T-cell (primary cell): ENCODE measurements at regions not wholly inside any gene's neighbourhood (a gene's known extent, or its start where the extent isn't known, plus 50 kb on each side); places are given as distances from the start of the nearest gene placed in this dataset.

Source experiments
- ATAC-seq, 4 experiments: fragments of 200-7000 bp in 3 of 4; fragments of 150-1000 bp in 1 of 4; cut with Tn5 transposase; replicated peaks in 1 of 4; 1 replicate in 3 of 4; 2 replicates in 1 of 4; pipeline ENCODE4 v1.10.0; 2021; ENCODE audit warnings: moderate library complexity in 3 of 4, mild to moderate bottlenecking in 2 of 4, moderate number of reproducible peaks in 1 of 4
- CTCF ChIA-PET, 2 donors: fragments of 300-600 bp; sonication (Branson Sonifier 250); formaldehyde crosslinking; loops; one replicate each; lab custom pipeline; 2022; ENCODE audit warnings: antibody characterized with exemption in 2 of 2; lab: Charles Lee
- POLR2A ChIA-PET, 2 donors: fragments of 300-600 bp; sonication (Branson Sonifier 250); formaldehyde crosslinking; loops; one replicate each; lab custom pipeline; 2022; ENCODE audit warnings: antibody characterized with exemption in 2 of 2; lab: Charles Lee
- DNase-seq, 35 experiments: peaks; one replicate each; pipeline versions ENCODE4 v3.0.0 to v3.0.0-alpha.2; 2013 to 2023
- H3K27ac ChIP-seq: one replicate; pipeline ENCODE4 v1.5.1; 2013; ENCODE audit warnings: low read length
- H3K27me3 ChIP-seq, 2 experiments: replicated peaks in 1 of 2; 1 replicate in 1 of 2; 2 replicates in 1 of 2; pipeline versions ENCODE4 v1.6.1 to v1.7.0; 2013; ENCODE audit warnings: low read length in 1 of 2, mixed read lengths in 1 of 2; ENCODE audit not compliant: control insufficient read depth in 2 of 2, insufficient read depth in 2 of 2; ENCODE audit errors: extremely low read depth in 1 of 2
- H3K36me3 ChIP-seq, 2 donors: 1 replicate in 1 of 2; 2 replicates in 1 of 2; pipeline versions ENCODE4 v1.6.1 to v1.7.0; 2013; ENCODE audit warnings: low read length in 1 of 2; ENCODE audit not compliant: control insufficient read depth in 2 of 2, insufficient read depth in 1 of 2; ENCODE audit errors: extremely low read depth in 1 of 2
- H3K4me1 ChIP-seq, 2 experiments: 1 replicate in 1 of 2; 2 replicates in 1 of 2; pipeline versions ENCODE4 v1.6.1 to v1.7.0; 2013; ENCODE audit warnings: low read length in 2 of 2, mixed read lengths in 1 of 2; ENCODE audit not compliant: insufficient read depth in 2 of 2, control insufficient read depth in 1 of 2; ENCODE audit errors: extremely low read depth in 1 of 2
- H3K4me3 ChIP-seq, 2 donors: 1 replicate in 1 of 2; 2 replicates in 1 of 2; pipeline versions ENCODE4 v1.5.1 to v1.7.0; 2013; ENCODE audit warnings: mild to moderate bottlenecking in 2 of 2, low read length in 1 of 2, moderate library complexity in 1 of 2; ENCODE audit not compliant: control insufficient read depth in 1 of 2; ENCODE audit errors: extremely low read depth in 1 of 2
- H3K9me3 ChIP-seq: 2 replicates; pipeline ENCODE4 v1.7.0; 2013
- H3K27ac Mint-ChIP-seq, 2 donors: one replicate each; pipeline ENCODE4 v1.8.0; 2020 to 2021; ENCODE audit warnings: mild to moderate bottlenecking in 2 of 2, mixed read lengths in 2 of 2
- H3K27me3 Mint-ChIP-seq, 2 donors: one replicate each; pipeline ENCODE4 v1.8.0; 2021 to 2022; ENCODE audit warnings: mixed read lengths in 2 of 2
- H3K36me3 Mint-ChIP-seq: one replicate; pipeline ENCODE4 v1.8.0; 2021; ENCODE audit warnings: mixed read lengths
- H3K4me1 Mint-ChIP-seq, 3 donors: one replicate each; pipeline ENCODE4 v1.8.0; 2020 to 2022; ENCODE audit warnings: mixed read lengths in 3 of 3, mild to moderate bottlenecking in 1 of 3
- H3K4me3 Mint-ChIP-seq, 3 donors: one replicate each; pipeline ENCODE4 v1.8.0; 2020 to 2022; ENCODE audit warnings: mild to moderate bottlenecking in 3 of 3, mixed read lengths in 3 of 3, moderate library complexity in 3 of 3
- H3K9me3 Mint-ChIP-seq, 3 donors: one replicate each; pipeline ENCODE4 v1.8.0; 2020 to 2022; ENCODE audit warnings: mixed read lengths in 3 of 3
- WGBS: methylation state at CpG from one replicate; pipeline ENCODE4 v1.1.5; 2013; ENCODE audit warnings: missing lambda C conversion rate; ENCODE audit not compliant: insufficient coverage; 5-methylcytosine and 5-hydroxymethylcytosine counted together

- DNase-seq (no peak), ATAC-seq (no peak)
- no peaks in the 10 kb centered on the region for H3K4me1 Mint-ChIP-seq
- CTCF ChIA-PET = no interaction called here
- H3K4me3 ChIP-seq = no peak overlapping the region
- peaks cover 0 to 17% of the 10 kb centered on the region in 2 experiments for H3K27me3 ChIP-seq
- H3K36me3 ChIP-seq = no peaks in the 10 kb centered on the region
- H3K9me3 Mint-ChIP-seq = peaks cover 0 to 11% (median 0%) of the 10 kb centered on the region in 3 donors
- H3K27me3 Mint-ChIP-seq = peaks cover 16 to 17% of the 10 kb centered on the region in 2 donors
- no peaks in the 10 kb centered on the region for H3K9me3 ChIP-seq
- H3K4me1 ChIP-seq = no peaks in the 10 kb centered on the region
- no peak overlapping the region for H3K27ac ChIP-seq
- POLR2A ChIA-PET = no interaction called here
- no peak overlapping the region for H3K27ac Mint-ChIP-seq
- H3K4me3 Mint-ChIP-seq = no peak overlapping the region
- no peaks in the 10 kb centered on the region for H3K36me3 Mint-ChIP-seq
These were observed 180.0 kb upstream of the KCND3 start for GRCh38 chr1:112169517-112169916.

GRCh38 chr1:112172294-112172882, 182.9 kb upstream of the KCND3 start:
- Histone ChIP-seq H3K27ac (no peak overlapping the region), H3K4me1 (no peaks in the 10 kb centered on the region), H3K27me3 (peaks cover 0 to 10% of the 10 kb centered on the region in 2 experiments), H3K36me3 (no peaks in the 10 kb centered on the region), H3K9me3 (no peaks in the 10 kb centered on the region), H3K4me3 (no peak overlapping the region)
- 50% methylated on average over 1 of the region's 2 CpGs for WGBS
- Mint-ChIP-seq H3K27me3 (peaks cover 5 to 19% of the 10 kb centered on the region in 2 donors), H3K4me3 (no peak overlapping the region), H3K27ac (no peak overlapping the region), H3K36me3 (no peaks in the 10 kb centered on the region), H3K9me3 (peaks cover 0 to 11% (median 0%) of the 10 kb centered on the region in 3 donors), H3K4me1 (no peaks in the 10 kb centered on the region)
- POLR2A ChIA-PET = no interaction called here
- DNase-seq (peak in 1 of 35 experiments; percentile 4), ATAC-seq (no peak)
- CTCF ChIA-PET = no interaction called here

- ChIA-PET CTCF (no interaction called here), POLR2A (no interaction called here)
- DNase-seq = no peak
- Mint-ChIP-seq H3K27ac (no peak overlapping the region), H3K4me1 (no peaks in the 10 kb centered on the region), H3K27me3 (peaks cover 6 to 13% of the 10 kb centered on the region in 2 donors), H3K4me3 (no peak overlapping the region), H3K9me3 (peaks cover 0 to under 1% (median 0%) of the 10 kb centered on the region in 3 donors), H3K36me3 (no peaks in the 10 kb centered on the region)
- Histone ChIP-seq H3K9me3 (no peaks in the 10 kb centered on the region), H3K36me3 (no peaks in the 10 kb centered on the region), H3K4me3 (no peak overlapping the region), H3K27me3 (peaks cover 0 to 7% of the 10 kb centered on the region in 2 experiments), H3K4me1 (no peaks in the 10 kb centered on the region), H3K27ac (no peak overlapping the region)
- ATAC-seq = no peak
- 20% methylated on average over 1 of the region's 6 CpGs for WGBS
These were observed 187.8 kb upstream of the KCND3 start for GRCh38 chr1:112177314-112177713.

- Mint-ChIP-seq H3K9me3 (peaks cover 6 to 7% (median 7%) of the 10 kb centered on the region in 3 donors), H3K4me3 (no peak overlapping the region), H3K4me1 (no peaks in the 10 kb centered on the region), H3K36me3 (no peaks in the 10 kb centered on the region), H3K27ac (no peak overlapping the region), H3K27me3 (peaks cover 7% of the 10 kb centered on the region in 2 donors)
- POLR2A ChIA-PET = no interaction called here
- H3K4me1 ChIP-seq = no peaks in the 10 kb centered on the region
- H3K9me3 ChIP-seq = no peaks in the 10 kb centered on the region
- H3K27ac ChIP-seq = no peak overlapping the region
- ATAC-seq (no peak), DNase-seq (no peak)
- peaks cover 2 to 6% of the 10 kb centered on the region in 2 experiments for H3K27me3 ChIP-seq
- CTCF ChIA-PET = no interaction called here
- H3K4me3 ChIP-seq = no peak overlapping the region
- H3K36me3 ChIP-seq = no peaks in the 10 kb centered on the region
These were observed 199.1 kb upstream of the KCND3 start for GRCh38 chr1:112188611-112189010.

- no peaks in the 10 kb centered on the region for H3K9me3 ChIP-seq
- no peak overlapping the region for H3K27ac ChIP-seq
- no peaks in the 10 kb centered on the region for H3K36me3 ChIP-seq
- Mint-ChIP-seq H3K4me3 (no peak overlapping the region), H3K9me3 (peaks cover 3 to 12% (median 6%) of the 10 kb centered on the region in 3 donors), H3K36me3 (no peaks in the 10 kb centered on the region), H3K4me1 (no peaks in the 10 kb centered on the region), H3K27ac (no peak overlapping the region), H3K27me3 (peaks cover 5% of the 10 kb centered on the region in 2 donors)
- no peak overlapping the region for H3K4me3 ChIP-seq
- H3K4me1 ChIP-seq = no peaks in the 10 kb centered on the region
- POLR2A ChIA-PET = no interaction called here
- DNase-seq = no peak
- no peak for ATAC-seq
- CTCF ChIA-PET = no interaction called here
- no peaks in the 10 kb centered on the region for H3K27me3 ChIP-seq
- 30% methylated on average over 2 of the region's 4 CpGs for WGBS
These were observed 199.9 kb upstream of the CTTNBP2NL start for GRCh38 chr1:112196008-112196588.

GRCh38 chr1:112196731-112197130, 199.3 kb upstream of the CTTNBP2NL start:
- no peaks in the 10 kb centered on the region for H3K4me1 Mint-ChIP-seq
- WGBS = 88% methylated on average over 3 of the region's 4 CpGs

More at GRCh38 chr1:112196731-112197130, 199.3 kb upstream of the CTTNBP2NL start:
- Histone ChIP-seq H3K9me3 (no peaks in the 10 kb centered on the region), H3K27me3 (no peaks in the 10 kb centered on the region), H3K36me3 (no peaks in the 10 kb centered on the region), H3K27ac (no peak overlapping the region), H3K4me3 (no peak overlapping the region), H3K4me1 (no peaks in the 10 kb centered on the region)
- no peak for DNase-seq
- H3K9me3 Mint-ChIP-seq = peaks cover 3 to 12% (median 6%) of the 10 kb centered on the region in 3 donors
- no peak overlapping the region for H3K27ac Mint-ChIP-seq
- ATAC-seq = no peak
- H3K27me3 Mint-ChIP-seq = peaks cover 5% of the 10 kb centered on the region in 2 donors
- ChIA-PET POLR2A (no interaction called here), CTCF (no interaction called here)
- H3K36me3 Mint-ChIP-seq = no peaks in the 10 kb centered on the region
- no peak overlapping the region for H3K4me3 Mint-ChIP-seq
